ENCODE measurements at regions not wholly inside any gene's neighbourhood (a gene's known extent, or its start where the extent isn't known, plus 50 kb on each side); places are given as distances from the start of the nearest gene placed in this dataset.

DNA sequence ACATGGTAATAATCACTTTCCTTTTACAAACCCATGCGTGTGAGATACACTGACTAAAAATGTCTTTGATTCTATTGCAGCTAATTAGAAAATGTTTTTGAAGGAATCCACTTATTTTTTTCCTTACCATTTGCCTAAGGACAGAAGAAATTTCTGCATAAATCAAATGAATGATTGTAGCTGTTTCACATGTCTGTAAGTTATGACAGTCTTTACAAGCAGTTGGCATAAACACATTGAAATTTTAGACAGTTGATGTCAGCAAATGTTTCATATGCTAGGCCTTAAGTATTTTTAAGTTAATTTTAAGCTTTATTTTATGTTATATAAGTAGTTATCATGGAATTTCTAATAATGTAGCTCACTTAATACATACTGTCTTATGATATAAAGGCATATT is 598.4 kb upstream of the SLITRK6 start (continued):
- TF ChIP-seq CCAR2 (optimal IDR thresholded peaks at IDR 0.05; ENCODE audit: low read depth, low read length): no peak

DNA sequence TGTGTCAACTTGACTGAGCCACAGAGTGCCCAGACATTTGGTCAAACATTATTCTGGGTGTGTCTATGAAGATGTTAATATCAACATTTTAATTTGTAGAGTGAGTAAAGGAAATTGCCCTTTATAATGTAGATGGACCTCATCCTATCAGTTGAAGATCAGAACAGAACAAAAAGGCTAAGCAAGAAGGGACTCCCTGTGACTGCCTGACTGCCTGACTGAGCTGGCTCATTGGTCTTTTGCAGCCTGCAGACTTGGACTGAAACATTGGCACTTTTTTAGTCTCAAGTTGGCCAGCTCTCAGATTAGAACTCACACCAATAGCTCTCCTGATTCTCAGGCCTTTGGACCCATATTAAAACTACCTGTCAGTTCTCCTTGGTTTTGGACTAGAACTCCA is 600.4 kb upstream of the SLITRK6 start:
- no peaks in the 10 kb centered on the region for H3K79me2 ChIP-seq (ENCODE audit: insufficient read depth, low read length)
- no peaks in the 10 kb centered on the region for H4K20me1 ChIP-seq (ENCODE audit: insufficient read depth, low read length)
- ChIA-PET POLR2A (no interaction called here), CTCF (ENCODE audit: low intra/inter-chr PET ratio, low total read pairs) (no interaction called here)
- H3K36me3 ChIP-seq (replicated peaks in 1 of 2; ENCODE audit: control insufficient read depth in 1 of 2, insufficient read depth in 2 of 2, low read length in 2 of 2): no peaks in the 10 kb centered on the region
- TF ChIP-seq ZNF660 (CRISPR knock-in tag; IDR thresholded peaks at IDR 0.05; ENCODE audit: borderline replicate concordance, low read depth): no peak
- no peak for TF ChIP-seq RBM22 (optimal IDR thresholded peaks at IDR 0.05; ENCODE audit: low read length)
- TF ChIP-seq ZNF879 (CRISPR knock-in tag; IDR thresholded peaks at IDR 0.05): no peak
- no peak for TF ChIP-seq SETDB1 (CRISPR knock-in tag; IDR thresholded peaks at IDR 0.05; ENCODE audit: borderline replicate concordance)
- TF ChIP-seq, protein P1, sequence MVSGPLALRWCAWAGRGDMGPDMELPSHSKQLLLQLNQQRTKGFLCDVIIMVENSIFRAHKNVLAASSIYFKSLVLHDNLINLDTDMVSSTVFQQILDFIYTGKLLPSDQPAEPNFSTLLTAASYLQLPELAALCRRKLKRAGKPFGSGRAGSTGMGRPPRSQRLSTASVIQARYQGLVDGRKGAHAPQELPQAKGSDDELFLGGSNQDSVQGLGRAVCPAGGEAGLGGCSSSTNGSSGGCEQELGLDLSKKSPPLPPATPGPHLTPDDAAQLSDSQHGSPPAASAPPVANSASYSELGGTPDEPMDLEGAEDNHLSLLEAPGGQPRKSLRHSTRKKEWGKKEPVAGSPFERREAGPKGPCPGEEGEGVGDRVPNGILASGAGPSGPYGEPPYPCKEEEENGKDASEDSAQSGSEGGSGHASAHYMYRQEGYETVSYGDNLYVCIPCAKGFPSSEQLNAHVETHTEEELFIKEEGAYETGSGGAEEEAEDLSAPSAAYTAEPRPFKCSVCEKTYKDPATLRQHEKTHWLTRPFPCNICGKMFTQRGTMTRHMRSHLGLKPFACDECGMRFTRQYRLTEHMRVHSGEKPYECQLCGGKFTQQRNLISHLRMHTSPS (CRISPR knock-in tag; IDR thresholded peaks at IDR 0.05; ENCODE audit: low read depth): no peak
- no peak for TF ChIP-seq ARHGAP35 (CRISPR knock-in tag; IDR thresholded peaks at IDR 0.05; ENCODE audit: borderline replicate concordance)
- TF ChIP-seq MAFK (conservative IDR thresholded peaks at IDR 0.05 in 1 of 2, IDR thresholded peaks at IDR 0.05 in 1 of 2; ENCODE audit: low read length in 2 of 2): no peak
- TF ChIP-seq ZSCAN25 (CRISPR knock-in tag; IDR thresholded peaks at IDR 0.05): no peak
- TF ChIP-seq SCMH1 (CRISPR knock-in tag; IDR thresholded peaks at IDR 0.05; ENCODE audit: borderline replicate concordance): no peak
- TF ChIP-seq, protein P2, sequence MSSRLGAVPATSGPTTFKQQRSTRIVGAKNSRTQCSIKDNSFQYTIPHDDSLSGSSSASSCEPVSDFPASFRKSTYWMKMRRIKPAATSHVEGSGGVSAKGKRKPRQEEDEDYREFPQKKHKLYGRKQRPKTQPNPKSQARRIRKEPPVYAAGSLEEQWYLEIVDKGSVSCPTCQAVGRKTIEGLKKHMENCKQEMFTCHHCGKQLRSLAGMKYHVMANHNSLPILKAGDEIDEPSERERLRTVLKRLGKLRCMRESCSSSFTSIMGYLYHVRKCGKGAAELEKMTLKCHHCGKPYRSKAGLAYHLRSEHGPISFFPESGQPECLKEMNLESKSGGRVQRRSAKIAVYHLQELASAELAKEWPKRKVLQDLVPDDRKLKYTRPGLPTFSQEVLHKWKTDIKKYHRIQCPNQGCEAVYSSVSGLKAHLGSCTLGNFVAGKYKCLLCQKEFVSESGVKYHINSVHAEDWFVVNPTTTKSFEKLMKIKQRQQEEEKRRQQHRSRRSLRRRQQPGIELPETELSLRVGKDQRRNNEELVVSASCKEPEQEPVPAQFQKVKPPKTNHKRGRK (CRISPR knock-in tag; IDR thresholded peaks at IDR 0.05): no peak
- TF ChIP-seq BHLHE40 (IDR thresholded peaks at IDR 0.05; ENCODE audit: low read length): no peak
- TF ChIP-seq, protein P3, sequence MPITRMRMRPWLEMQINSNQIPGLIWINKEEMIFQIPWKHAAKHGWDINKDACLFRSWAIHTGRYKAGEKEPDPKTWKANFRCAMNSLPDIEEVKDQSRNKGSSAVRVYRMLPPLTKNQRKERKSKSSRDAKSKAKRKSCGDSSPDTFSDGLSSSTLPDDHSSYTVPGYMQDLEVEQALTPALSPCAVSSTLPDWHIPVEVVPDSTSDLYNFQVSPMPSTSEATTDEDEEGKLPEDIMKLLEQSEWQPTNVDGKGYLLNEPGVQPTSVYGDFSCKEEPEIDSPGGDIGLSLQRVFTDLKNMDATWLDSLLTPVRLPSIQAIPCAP (CRISPR knock-in tag; IDR thresholded peaks at IDR 0.05; ENCODE audit: low read depth): no peak
- no peak for TF ChIP-seq HOXA9 (CRISPR knock-in tag; IDR thresholded peaks at IDR 0.05; ENCODE audit: borderline replicate concordance)
- TF ChIP-seq SAFB2 (CRISPR knock-in tag; IDR thresholded peaks at IDR 0.05; ENCODE audit: borderline replicate concordance, low read depth): no peak
- TF ChIP-seq, protein P4, sequence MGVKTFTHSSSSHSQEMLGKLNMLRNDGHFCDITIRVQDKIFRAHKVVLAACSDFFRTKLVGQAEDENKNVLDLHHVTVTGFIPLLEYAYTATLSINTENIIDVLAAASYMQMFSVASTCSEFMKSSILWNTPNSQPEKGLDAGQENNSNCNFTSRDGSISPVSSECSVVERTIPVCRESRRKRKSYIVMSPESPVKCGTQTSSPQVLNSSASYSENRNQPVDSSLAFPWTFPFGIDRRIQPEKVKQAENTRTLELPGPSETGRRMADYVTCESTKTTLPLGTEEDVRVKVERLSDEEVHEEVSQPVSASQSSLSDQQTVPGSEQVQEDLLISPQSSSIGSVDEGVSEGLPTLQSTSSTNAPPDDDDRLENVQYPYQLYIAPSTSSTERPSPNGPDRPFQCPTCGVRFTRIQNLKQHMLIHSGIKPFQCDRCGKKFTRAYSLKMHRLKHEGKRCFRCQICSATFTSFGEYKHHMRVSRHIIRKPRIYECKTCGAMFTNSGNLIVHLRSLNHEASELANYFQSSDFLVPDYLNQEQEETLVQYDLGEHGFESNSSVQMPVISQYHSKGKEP (CRISPR knock-in tag; IDR thresholded peaks at IDR 0.05): no peak
- no peak for TF ChIP-seq MXD3 (CRISPR knock-in tag; IDR thresholded peaks at IDR 0.05)
- intact Hi-C loops (cut with micrococcal nuclease; ENCODE audit: unreplicated experiment): no loop called here
- in situ Hi-C loops (cut with HindIII; ENCODE audit: extremely low pct_ligation_motif_present, low pct_unique_long_range_greater_than_20kb): no loop called here
- no peak overlapping the region for H3K4me2 ChIP-seq (ENCODE audit: low read depth, low read length)
- H3K9me3 ChIP-seq (ENCODE audit: low read length): no peaks in the 10 kb centered on the region
- ATAC-seq: no peak
- no peaks in the 10 kb centered on the region for H3K27me3 ChIP-seq (ENCODE audit: control insufficient read depth in 1 of 2, insufficient read depth in 2 of 2, low read length in 2 of 2)
- no peak overlapping the region for H3K4me3 ChIP-seq (replicated peaks in 1 of 3; ENCODE audit: insufficient read depth in 1 of 3, low read depth in 2 of 3, low read length in 3 of 3)
- DNase-seq (ENCODE audit: low spot score): no peak
- FAIRE-seq: no peak
- H3K27ac ChIP-seq (ENCODE audit: extremely low read length, insufficient read depth, low read length): no peak overlapping the region
- BruUV-seq (replicated peaks): no TSS peak
- H3K4me1 ChIP-seq (ENCODE audit: insufficient read depth, low read length): no peaks in the 10 kb centered on the region
- no peak overlapping the region for H2AFZ ChIP-seq (ENCODE audit: low read length)
- H3K9ac ChIP-seq (ENCODE audit: insufficient read depth, low read depth, low read length): no peak overlapping the region

All from HepG2 (cell line).